HepG2 (cell line): ENCODE measurements at regions not wholly inside any gene's neighbourhood (a gene's known extent, or its start where the extent isn't known, plus 50 kb on each side); places are given as distances from the start of the nearest gene placed in this dataset.

Experiments used
- ATAC-seq: fragments of 200-7000 bp; cut with Tn5 transposase; 3 replicates; pipeline ENCODE4 v1.9.1; 2020; ENCODE audit warnings: mild to moderate bottlenecking, moderate library complexity
- BruUV-seq: library from RNA; stranded (reverse); fragments of 400-500 nt; replicated peaks from 2 replicates; lab custom pipeline; 2021; lab: Mats Ljungman, UMichigan
- CTCF ChIA-PET: fragments of 300-600 bp; formaldehyde crosslinking; extraction: SDS; loops from one replicate; lab custom pipeline; 2021; ENCODE audit warnings: low total read pairs, inconsistent platforms, low intra/inter-chr PET ratio; lab: Yijun Ruan, JAX
- POLR2A ChIA-PET: fragments of 350-600 bp; sonication (Branson Sonifier 250); formaldehyde crosslinking; loops from one replicate; lab custom pipeline; 2020; ENCODE audit warnings: antibody characterized with exemption, inconsistent platforms; lab: Yijun Ruan, JAX
- DNase-seq: peaks from one replicate; pipeline ENCODE4 v3.0.0-alpha.2; 2015; ENCODE audit warnings: low spot score
- FAIRE-seq: peaks from 3 replicates; lab custom pipeline; 2011; peaks lifted over from hg19 to GRCh38; lab: Jason Lieb, UNC
- H2AFZ ChIP-seq: one replicate; pipeline ENCODE4 v1.6.1; 2011; ENCODE audit warnings: low read length, inconsistent platforms
- H3K27ac ChIP-seq: fragments of 300-600 bp; 3 replicates; pipeline ENCODE4 v1.8.0; 2011; ENCODE audit warnings: mixed run types, mild to moderate bottlenecking, mixed read lengths, low read length, inconsistent platforms; ENCODE audit not compliant: insufficient read depth; ENCODE audit errors: extremely low read length
- H3K27me3 ChIP-seq, 2 experiments: fragments of 200-600 bp in 1 of 2; 2 replicates in 1 of 2; 3 replicates in 1 of 2; pipeline versions ENCODE4 v1.6.0 to v1.8.0; 2011; ENCODE audit warnings: low read length in 2 of 2, mild to moderate bottlenecking in 2 of 2, moderate library complexity in 2 of 2, inconsistent platforms in 1 of 2; ENCODE audit not compliant: insufficient read depth in 2 of 2, control insufficient read depth in 1 of 2
- H3K36me3 ChIP-seq, 2 experiments: fragments of 200-600 bp in 1 of 2; replicated peaks in 1 of 2; 2 replicates in 1 of 2; 3 replicates in 1 of 2; pipeline versions ENCODE4 v1.5.1 to v1.8.0; 2011; ENCODE audit warnings: low read length in 2 of 2, inconsistent platforms in 1 of 2; ENCODE audit not compliant: insufficient read depth in 2 of 2, control insufficient read depth in 1 of 2
- H3K4me1 ChIP-seq: 2 replicates; pipeline ENCODE4 v1.5.1; 2012; ENCODE audit warnings: low read length, inconsistent platforms; ENCODE audit not compliant: insufficient read depth
- H3K4me2 ChIP-seq: 2 replicates; pipeline ENCODE4 v1.6.0; 2011; ENCODE audit warnings: low read depth, low read length, inconsistent platforms
- H3K4me3 ChIP-seq, 3 experiments: fragments of 200-600 bp in 1 of 3; sonication (generic), shearing (Covaris generic) in 1 of 3; replicated peaks in 1 of 3; 2 replicates each; pipeline ENCODE4 v1.5.1; 2011 to 2016; ENCODE audit warnings: low read length in 3 of 3, inconsistent platforms in 2 of 3, low read depth in 2 of 3, mild to moderate bottlenecking in 2 of 3, control low read depth in 1 of 3, mixed read lengths in 1 of 3; ENCODE audit not compliant: insufficient read depth in 1 of 3
- H3K79me2 ChIP-seq: one replicate; pipeline ENCODE4 v1.6.1; 2011; ENCODE audit warnings: low read length, inconsistent platforms; ENCODE audit not compliant: insufficient read depth
- H3K9ac ChIP-seq: 2 replicates; pipeline ENCODE4 v1.6.0; 2011; ENCODE audit warnings: mild to moderate bottlenecking, low read depth, low read length, inconsistent platforms; ENCODE audit not compliant: insufficient read depth
- H3K9me3 ChIP-seq: 2 replicates; pipeline ENCODE4 v1.5.1; 2012; ENCODE audit warnings: mild to moderate bottlenecking, low read length
- H4K20me1 ChIP-seq: 2 replicates; pipeline ENCODE4 v1.6.0; 2011; ENCODE audit warnings: inconsistent platforms, mild to moderate bottlenecking, low read length, moderate library complexity; ENCODE audit not compliant: insufficient read depth
- KDM4B ChIP-seq: sonication (generic); formaldehyde crosslinking; IDR thresholded peaks from 2 replicates; pipeline ENCODE4 v1.4.0; 2020; ENCODE audit warnings: missing genetic modification reagents
- MAFG ChIP-seq: sonication (generic); formaldehyde crosslinking; IDR thresholded peaks from 2 replicates; pipeline ENCODE4 v1.5.1; 2020; ENCODE audit warnings: mild to moderate bottlenecking, missing genetic modification reagents
- ZNF224 ChIP-seq: sonication (generic); formaldehyde crosslinking; IDR thresholded peaks from 2 replicates; pipeline ENCODE4 v1.5.0; 2020; ENCODE audit warnings: mild to moderate bottlenecking, missing genetic modification reagents
- ZNF331 ChIP-seq: sonication (generic); formaldehyde crosslinking; IDR thresholded peaks from 2 replicates; pipeline ENCODE4 v1.4.0; 2020; ENCODE audit warnings: missing genetic modification reagents
- WGBS: methylation state at CpG from one replicate; pipeline ENCODE4 v1.1.6; 2017; ENCODE audit warnings: low lambda C conversion rate; 5-methylcytosine and 5-hydroxymethylcytosine counted together
- in situ Hi-C: cut with HindIII; loops from 2 replicates; pipeline ENCODE4 v1.10.0; 2017; ENCODE audit warnings: low pct_unique_long_range_greater_than_20kb; ENCODE audit not compliant: extremely low pct_ligation_motif_present
- intact Hi-C: fragments of 100-400 bp; cut with micrococcal nuclease; formaldehyde crosslinking; loops from one replicate; pipeline ENCODE4 v1.10.0; 2022; ENCODE audit not compliant: unreplicated experiment
- TF ChIP-seq, protein P1 (sequence below): sonication (generic); formaldehyde crosslinking; IDR thresholded peaks from 2 replicates; pipeline ENCODE4 v1.5.0; 2020; ENCODE audit warnings: missing genetic modification reagents
- TF ChIP-seq, protein P2 (sequence below): sonication (generic); formaldehyde crosslinking; IDR thresholded peaks from 2 replicates; pipeline ENCODE4 v1.4.0; 2020; ENCODE audit warnings: missing genetic modification reagents, mild to moderate bottlenecking, borderline replicate concordance

DNA sequence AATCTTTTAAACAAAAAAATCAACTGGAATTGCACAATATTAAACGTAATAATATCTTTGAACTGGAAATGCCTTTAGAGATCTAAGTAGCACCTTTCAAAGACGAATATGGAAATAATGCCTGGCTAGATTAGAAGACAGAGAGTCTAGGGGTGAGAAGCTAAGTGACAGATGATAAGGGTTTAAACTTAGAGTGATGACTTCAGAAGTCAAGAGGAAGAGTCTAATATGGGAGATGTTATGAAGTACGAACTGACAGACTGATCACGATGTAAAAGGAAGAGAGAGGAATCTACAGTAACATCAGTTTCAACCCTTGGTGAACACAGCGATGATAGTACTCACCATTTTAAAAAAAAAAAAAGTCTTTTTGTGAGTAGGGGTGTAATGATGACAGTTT is 57.9 kb downstream of the HINT1 start:
- CTCF ChIA-PET, result no interaction called here
- TF ChIP-seq MAFG (CRISPR knock-in tag) (no peak), ZNF331 (CRISPR knock-in tag) (no peak), KDM4B (no peak), ZNF224 (CRISPR knock-in tag) (no peak)
- TF ChIP-seq, protein P1, sequence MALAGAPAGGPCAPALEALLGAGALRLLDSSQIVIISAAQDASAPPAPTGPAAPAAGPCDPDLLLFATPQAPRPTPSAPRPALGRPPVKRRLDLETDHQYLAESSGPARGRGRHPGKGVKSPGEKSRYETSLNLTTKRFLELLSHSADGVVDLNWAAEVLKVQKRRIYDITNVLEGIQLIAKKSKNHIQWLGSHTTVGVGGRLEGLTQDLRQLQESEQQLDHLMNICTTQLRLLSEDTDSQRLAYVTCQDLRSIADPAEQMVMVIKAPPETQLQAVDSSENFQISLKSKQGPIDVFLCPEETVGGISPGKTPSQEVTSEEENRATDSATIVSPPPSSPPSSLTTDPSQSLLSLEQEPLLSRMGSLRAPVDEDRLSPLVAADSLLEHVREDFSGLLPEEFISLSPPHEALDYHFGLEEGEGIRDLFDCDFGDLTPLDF (CRISPR knock-in tag), result no peak
- TF ChIP-seq, protein P2, sequence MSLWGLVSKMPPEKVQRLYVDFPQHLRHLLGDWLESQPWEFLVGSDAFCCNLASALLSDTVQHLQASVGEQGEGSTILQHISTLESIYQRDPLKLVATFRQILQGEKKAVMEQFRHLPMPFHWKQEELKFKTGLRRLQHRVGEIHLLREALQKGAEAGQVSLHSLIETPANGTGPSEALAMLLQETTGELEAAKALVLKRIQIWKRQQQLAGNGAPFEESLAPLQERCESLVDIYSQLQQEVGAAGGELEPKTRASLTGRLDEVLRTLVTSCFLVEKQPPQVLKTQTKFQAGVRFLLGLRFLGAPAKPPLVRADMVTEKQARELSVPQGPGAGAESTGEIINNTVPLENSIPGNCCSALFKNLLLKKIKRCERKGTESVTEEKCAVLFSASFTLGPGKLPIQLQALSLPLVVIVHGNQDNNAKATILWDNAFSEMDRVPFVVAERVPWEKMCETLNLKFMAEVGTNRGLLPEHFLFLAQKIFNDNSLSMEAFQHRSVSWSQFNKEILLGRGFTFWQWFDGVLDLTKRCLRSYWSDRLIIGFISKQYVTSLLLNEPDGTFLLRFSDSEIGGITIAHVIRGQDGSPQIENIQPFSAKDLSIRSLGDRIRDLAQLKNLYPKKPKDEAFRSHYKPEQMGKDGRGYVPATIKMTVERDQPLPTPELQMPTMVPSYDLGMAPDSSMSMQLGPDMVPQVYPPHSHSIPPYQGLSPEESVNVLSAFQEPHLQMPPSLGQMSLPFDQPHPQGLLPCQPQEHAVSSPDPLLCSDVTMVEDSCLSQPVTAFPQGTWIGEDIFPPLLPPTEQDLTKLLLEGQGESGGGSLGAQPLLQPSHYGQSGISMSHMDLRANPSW (CRISPR knock-in tag), result no peak
- intact Hi-C loops, result no loop called here

More for the DNA sequence above, 57.9 kb downstream of the HINT1 start:
- H3K9me3 ChIP-seq, result no peaks in the 10 kb centered on the region
- no peak overlapping the region for H3K4me3 ChIP-seq
- ATAC-seq (no peak), FAIRE-seq (no peak), DNase-seq (no peak)
- H3K9ac ChIP-seq, result no peak overlapping the region
- H4K20me1 ChIP-seq, result no peaks in the 10 kb centered on the region
- H2AFZ ChIP-seq, result no peak overlapping the region
- H3K27me3 ChIP-seq, result no peaks in the 10 kb centered on the region
- H3K4me2 ChIP-seq, result no peak overlapping the region
- in situ Hi-C loops, result loop anchor here (25.0 kb wide), 3 partner anchors 245 to 1195 kb away; partner anchors contain the start of gene CHSY3
- no peaks in the 10 kb centered on the region for H3K36me3 ChIP-seq
- H3K79me2 ChIP-seq, result no peaks in the 10 kb centered on the region
- WGBS, result 49% methylated on average over 5 of the region's 5 CpGs
- no peak overlapping the region for H3K27ac ChIP-seq
- no peaks in the 10 kb centered on the region for H3K4me1 ChIP-seq
- BruUV-seq, result no TSS peak
- POLR2A ChIA-PET, result no interaction called here
